Ovary (tissue), 7 donors: ENCODE measurements at regions not wholly inside any gene's neighbourhood (a gene's known extent, or its start where the extent isn't known, plus 50 kb on each side); places are given as distances from the start of the nearest gene placed in this dataset.

ENCODE experiments used
- DNase-seq, 5 donors: peaks; one replicate each; pipeline ENCODE4 v3.0.0-alpha.2; 2019 to 2020
- H3K27ac ChIP-seq, 2 donors: fragments of 200-600 bp; one replicate each; pipeline versions ENCODE4 v1.5.1 to v1.8.0; 2019 to 2022
- H3K27me3 ChIP-seq: fragments of 200-600 bp; one replicate; pipeline ENCODE4 v1.8.0; 2022
- H3K36me3 ChIP-seq: fragments of 200-600 bp; sonication (generic); one replicate; pipeline ENCODE4 v1.5.1; 2019
- H3K4me1 ChIP-seq: one replicate; pipeline ENCODE4 v1.8.1; 2013; ENCODE audit warnings: mild to moderate bottlenecking, moderate library complexity; ENCODE audit not compliant: insufficient read depth
- H3K4me3 ChIP-seq: fragments of 200-600 bp; sonication (generic); one replicate; pipeline ENCODE4 v1.5.1; 2017
- H3K9me3 ChIP-seq, 2 donors: fragments of 200-600 bp in 1 of 2; sonication (generic) in 1 of 2; one replicate each; pipeline versions ENCODE4 v1.5.1 to v1.8.1; 2013 to 2019; ENCODE audit warnings: mild to moderate bottlenecking in 1 of 2, moderate library complexity in 1 of 2
- CTCF ChIP-seq, 3 donors: fragments of 450-650 bp in 2 of 3; fragments of 200-600 bp in 1 of 3; IDR thresholded peaks; one replicate each; pipeline versions ENCODE4 v1.5.1 to v1.8.0; 2016 to 2022; ENCODE audit warnings: antibody characterized with exemption in 3 of 3, mild to moderate bottlenecking in 1 of 3
- EP300 ChIP-seq: sonication (generic); formaldehyde crosslinking; IDR thresholded peaks from one replicate; pipeline ENCODE4 v1.6.1; 2017; ENCODE audit warnings: antibody characterized with exemption
- POLR2A ChIP-seq: fragments of 450-650 bp; IDR thresholded peaks from one replicate; pipeline ENCODE4 v1.6.1; 2017; ENCODE audit warnings: antibody characterized with exemption, mild to moderate bottlenecking, moderate library complexity
- WGBS, 3 donors: extraction: QIAGEN DNeasy Blood & Tissue Kit in 1 of 3; methylation state at CpG; one replicate each; pipeline versions ENCODE4 v1.1.5 to v1.1.7; 2013 to 2017; 5-methylcytosine and 5-hydroxymethylcytosine counted together
- intact Hi-C, 4 donors: fragments of 100-400 bp; cut with DNase I; formaldehyde crosslinking; loops; one replicate each; pipeline versions ENCODE4 v1.11.0 to v1.15.1; 2022 to 2023
- donor health status: DM: no; HTN: no; CAD: no; lungs with moderate emphysema.
- donor health status: DM: no; HTN: no; CAD: no.
- donor health status: Bipolar disorder and iron deficiency.
- donor health status: DM: no; HTN: no; CAD: no.
- donor health status: DM: yes; HTN: yes; CAD: no.

- H3K4me3 ChIP-seq = no peak overlapping the region
- H3K27ac ChIP-seq = no peak overlapping the region
- TF ChIP-seq CTCF (IDR thresholded peaks at IDR 0.05) = no peak
- TF ChIP-seq EP300 = no peak
- no peak for TF ChIP-seq POLR2A
- no peaks in the 10 kb centered on the region for H3K4me1 ChIP-seq
- H3K36me3 ChIP-seq = no peaks in the 10 kb centered on the region
- no peak for DNase-seq
- WGBS, 3 donors = 77 to 86% (median 84%) methylated on average over 2 of the region's 2 CpGs
- no peaks in the 10 kb centered on the region for H3K27me3 ChIP-seq
- intact Hi-C loops = no loop called here
- H3K9me3 ChIP-seq = no peaks in the 10 kb centered on the region
Observed at GRCh38 chr1:81635816-81636215, 164.9 kb upstream of the ADGRL2 start.

GRCh38 chr1:81634294-81634693 is 166.4 kb upstream of the ADGRL2 start:
- intact Hi-C loops = no loop called here
- WGBS, 3 donors = 84 to 95% (median 86%) methylated on average over 6 of the region's 6 CpGs
- TF ChIP-seq CTCF (IDR thresholded peaks at IDR 0.05) (no peak), POLR2A (no peak), EP300 (no peak)
- Histone ChIP-seq H3K4me3 (no peak overlapping the region), H3K27me3 (no peaks in the 10 kb centered on the region), H3K9me3 (no peaks in the 10 kb centered on the region), H3K4me1 (no peaks in the 10 kb centered on the region), H3K27ac (no peak overlapping the region), H3K36me3 (no peaks in the 10 kb centered on the region)
- no peak for DNase-seq

GRCh38 chr1:81619156-81619555 is 181.6 kb upstream of the ADGRL2 start:
- H3K9me3 ChIP-seq = no peaks in the 10 kb centered on the region
- no peaks in the 10 kb centered on the region for H3K36me3 ChIP-seq
- TF ChIP-seq EP300 (no peak), POLR2A (no peak), CTCF (IDR thresholded peaks at IDR 0.05) (no peak)
- no peak overlapping the region for H3K27ac ChIP-seq
- H3K4me3 ChIP-seq = no peak overlapping the region
- DNase-seq = no peak
- intact Hi-C loops = no loop called here
- no peaks in the 10 kb centered on the region for H3K27me3 ChIP-seq
- no peaks in the 10 kb centered on the region for H3K4me1 ChIP-seq
- 57 to 91% (median 59%) methylated on average over 3 of the region's 3 CpGs for WGBS, 3 donors

GRCh38 chr1:81618376-81618775 is 182.4 kb upstream of the ADGRL2 start:
- Histone ChIP-seq H3K4me1 (no peaks in the 10 kb centered on the region), H3K36me3 (no peaks in the 10 kb centered on the region), H3K27ac (no peak overlapping the region), H3K9me3 (no peaks in the 10 kb centered on the region), H3K27me3 (no peaks in the 10 kb centered on the region), H3K4me3 (no peak overlapping the region)
- intact Hi-C loops = no loop called here
- DNase-seq = no peak
- no peak for TF ChIP-seq EP300
- TF ChIP-seq CTCF (IDR thresholded peaks at IDR 0.05) = no peak
- TF ChIP-seq POLR2A = no peak
